ENCODE measurements at regions not wholly inside any gene's neighbourhood (a gene's known extent, or its start where the extent isn't known, plus 50 kb on each side); places are given as distances from the start of the nearest gene placed in this dataset.

DNA sequence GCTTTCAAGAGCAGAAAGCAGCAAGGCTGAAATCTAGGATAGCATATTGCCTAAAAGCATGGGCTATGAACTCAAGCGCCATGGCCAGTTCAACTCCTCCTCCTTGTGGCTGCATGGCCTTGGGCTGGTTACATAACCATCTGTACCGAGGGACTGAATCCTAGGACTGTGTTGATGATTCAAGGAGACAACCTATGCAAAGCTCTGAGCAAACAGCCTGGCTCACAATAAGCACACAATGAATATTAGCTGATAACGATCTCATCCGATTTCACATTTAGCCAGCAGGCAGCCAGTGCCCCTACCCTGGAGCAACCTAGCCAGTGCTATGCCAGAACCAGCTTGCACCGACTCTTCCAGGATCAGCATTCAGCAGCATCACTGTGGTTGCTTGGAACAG is 698.4 kb downstream of the TBC1D22A start:
- TF ChIP-seq, protein P1, sequence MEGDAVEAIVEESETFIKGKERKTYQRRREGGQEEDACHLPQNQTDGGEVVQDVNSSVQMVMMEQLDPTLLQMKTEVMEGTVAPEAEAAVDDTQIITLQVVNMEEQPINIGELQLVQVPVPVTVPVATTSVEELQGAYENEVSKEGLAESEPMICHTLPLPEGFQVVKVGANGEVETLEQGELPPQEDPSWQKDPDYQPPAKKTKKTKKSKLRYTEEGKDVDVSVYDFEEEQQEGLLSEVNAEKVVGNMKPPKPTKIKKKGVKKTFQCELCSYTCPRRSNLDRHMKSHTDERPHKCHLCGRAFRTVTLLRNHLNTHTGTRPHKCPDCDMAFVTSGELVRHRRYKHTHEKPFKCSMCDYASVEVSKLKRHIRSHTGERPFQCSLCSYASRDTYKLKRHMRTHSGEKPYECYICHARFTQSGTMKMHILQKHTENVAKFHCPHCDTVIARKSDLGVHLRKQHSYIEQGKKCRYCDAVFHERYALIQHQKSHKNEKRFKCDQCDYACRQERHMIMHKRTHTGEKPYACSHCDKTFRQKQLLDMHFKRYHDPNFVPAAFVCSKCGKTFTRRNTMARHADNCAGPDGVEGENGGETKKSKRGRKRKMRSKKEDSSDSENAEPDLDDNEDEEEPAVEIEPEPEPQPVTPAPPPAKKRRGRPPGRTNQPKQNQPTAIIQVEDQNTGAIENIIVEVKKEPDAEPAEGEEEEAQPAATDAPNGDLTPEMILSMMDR (IDR thresholded peaks at IDR 0.05): no peak
- TF ChIP-seq POLR2A (IDR thresholded peaks at IDR 0.05): no peak

All from adrenal gland (tissue), 5 donors.